ENCODE measurements at regions not wholly inside any gene's neighbourhood (a gene's known extent, or its start where the extent isn't known, plus 50 kb on each side); places are given as distances from the start of the nearest gene placed in this dataset.

DNA sequence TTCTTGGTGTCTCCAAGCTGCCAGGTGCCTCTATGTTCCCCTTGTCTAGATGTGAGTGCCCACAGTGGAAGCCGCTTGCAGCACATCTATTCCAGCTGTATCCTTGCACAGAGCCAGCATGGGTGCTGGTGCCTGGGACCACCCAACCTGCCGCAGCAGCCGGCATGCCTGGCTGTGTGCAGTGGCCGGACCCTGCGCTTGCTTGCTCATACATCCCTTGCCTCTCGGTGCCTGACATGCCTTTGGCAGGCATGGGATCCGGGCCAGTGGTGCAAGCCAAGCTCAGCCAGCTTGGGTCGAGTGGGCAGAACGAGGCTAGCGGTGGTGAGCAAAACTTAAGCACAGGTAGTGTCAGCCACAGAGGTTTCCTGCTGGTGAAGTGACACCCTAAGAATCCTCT lies 355.1 kb downstream of the TLL1 start:
- Histone ChIP-seq H2AFZ (replicated peaks; ENCODE audit: low read length, poor library complexity) (no peak overlapping the region), H3K4me3 (ENCODE audit: insufficient read depth, low read depth, low read length) (no peak overlapping the region), H2BK5ac (ENCODE audit: low read depth, low read length, poor library complexity, severe bottlenecking) (no peak overlapping the region), H4K20me1 (ENCODE audit: insufficient read depth, low read length) (no peaks in the 10 kb centered on the region), H2BK120ac (ENCODE audit: low read depth, low read length) (no peak overlapping the region), H2AK5ac (ENCODE audit: low read depth, low read length) (no peak overlapping the region), H3K36me3 (ENCODE audit: control insufficient read depth, insufficient read depth, low read length) (no peaks in the 10 kb centered on the region), H3K4me2 (ENCODE audit: low read depth, low read length) (no peak overlapping the region), H3K27ac (ENCODE audit: insufficient read depth, low read length) (no peak overlapping the region), H3K23ac (ENCODE audit: low read depth, low read length) (no peak overlapping the region), H2BK15ac (ENCODE audit: low read depth, low read length) (no peak overlapping the region), H3K18ac (ENCODE audit: low read depth, low read length) (no peak overlapping the region), H4K91ac (ENCODE audit: insufficient read depth, low read depth, low read length) (no peak overlapping the region), H2BK20ac (ENCODE audit: low read depth, low read length) (no peak overlapping the region), H3K9ac (ENCODE audit: low read depth, low read length) (no peak overlapping the region), H3K27me3 (ENCODE audit: control insufficient read depth, insufficient read depth, low read length) (no peaks in the 10 kb centered on the region), H3K4ac (ENCODE audit: low read depth, low read length) (no peak overlapping the region), H3K4me1 (ENCODE audit: control insufficient read depth, insufficient read depth, low read length) (no peaks in the 10 kb centered on the region), H3K79me1 (ENCODE audit: low read depth in 1 of 2, low read length in 2 of 2) (no peaks in the 10 kb centered on the region), H4K5ac (ENCODE audit: low read depth, low read length) (no peak overlapping the region), H3K9me3 (ENCODE audit: control insufficient read depth, insufficient read depth, low read length) (peaks cover 18% of the 10 kb centered on the region), H2AK9ac (replicated peaks; ENCODE audit: low read depth, low read length, poor library complexity) (no peak overlapping the region), H3K9me1 (ENCODE audit: insufficient read depth, low read length) (no peaks in the 10 kb centered on the region), H3K14ac (replicated peaks; ENCODE audit: low read depth, low read length) (no peak overlapping the region), H3K56ac (ENCODE audit: extremely low read depth, insufficient read depth, low read length) (no peak overlapping the region), H4K8ac (ENCODE audit: low read depth in 2 of 2, low read length in 2 of 2) (no peak overlapping the region)
- WGBS, 2 experiments (ENCODE audit: extremely low coverage in 2 of 2, insufficient read length in 1 of 2), result 63% methylated on average over 6 of the region's 10 CpGs; no CpG with 5 or more reads in 1 of the 2 experiments
- dilution Hi-C loops (cut with HindIII; ENCODE audit: low sequenced_read_pairs, unreplicated experiment), result no loop called here
- no peak for TF ChIP-seq RFX5 (IDR thresholded peaks at IDR 0.05; ENCODE audit: low read depth, low read length)
- no peak for TF ChIP-seq RAD21 (IDR thresholded peaks at IDR 0.05; ENCODE audit: low read length)
- TF ChIP-seq, protein P1, sequence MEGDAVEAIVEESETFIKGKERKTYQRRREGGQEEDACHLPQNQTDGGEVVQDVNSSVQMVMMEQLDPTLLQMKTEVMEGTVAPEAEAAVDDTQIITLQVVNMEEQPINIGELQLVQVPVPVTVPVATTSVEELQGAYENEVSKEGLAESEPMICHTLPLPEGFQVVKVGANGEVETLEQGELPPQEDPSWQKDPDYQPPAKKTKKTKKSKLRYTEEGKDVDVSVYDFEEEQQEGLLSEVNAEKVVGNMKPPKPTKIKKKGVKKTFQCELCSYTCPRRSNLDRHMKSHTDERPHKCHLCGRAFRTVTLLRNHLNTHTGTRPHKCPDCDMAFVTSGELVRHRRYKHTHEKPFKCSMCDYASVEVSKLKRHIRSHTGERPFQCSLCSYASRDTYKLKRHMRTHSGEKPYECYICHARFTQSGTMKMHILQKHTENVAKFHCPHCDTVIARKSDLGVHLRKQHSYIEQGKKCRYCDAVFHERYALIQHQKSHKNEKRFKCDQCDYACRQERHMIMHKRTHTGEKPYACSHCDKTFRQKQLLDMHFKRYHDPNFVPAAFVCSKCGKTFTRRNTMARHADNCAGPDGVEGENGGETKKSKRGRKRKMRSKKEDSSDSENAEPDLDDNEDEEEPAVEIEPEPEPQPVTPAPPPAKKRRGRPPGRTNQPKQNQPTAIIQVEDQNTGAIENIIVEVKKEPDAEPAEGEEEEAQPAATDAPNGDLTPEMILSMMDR (conservative IDR thresholded peaks at IDR 0.05; ENCODE audit: low read depth, low read length), result no peak
- no peak for TF ChIP-seq MAZ (IDR thresholded peaks at IDR 0.05; ENCODE audit: borderline replicate concordance, low read depth, low read length)
- BruUV-seq (replicated peaks), result no TSS peak
- ATAC-seq (ENCODE audit: low read depth), result no peak
- POLR2A ChIA-PET (ENCODE audit: unreplicated experiment), result no interaction called here
- DNase-seq, result no peak
- intact Hi-C loops (cut with micrococcal nuclease), result no loop called here
- in situ Hi-C loops (cut with MboI; ENCODE audit: low sequenced_read_pairs), result no loop called here
- CTCF ChIA-PET, result interaction anchor here (0.7 kb wide), 1 partner anchor 256 kb away, joined by 3 read pairs; no protein-coding TSS in a partner anchor

All from IMR-90 (cell line).